ENCODE measurements at regions not wholly inside any gene's neighbourhood (a gene's known extent, or its start where the extent isn't known, plus 50 kb on each side); places are given as distances from the start of the nearest gene placed in this dataset.
"Not testable (repeated sequence)": the region's sequence is repeated elsewhere in the genome, so short reads cannot be mapped to it uniquely, and the experiment has no call there.

GRCh38 chr11:106497321-106497720, 419.9 kb downstream of the AASDHPPT start:
- DNase-seq, result no peak

GRCh38 chr11:106497822-106498221, 420.4 kb downstream of the AASDHPPT start:
- DNase-seq, result no peak

GRCh38 chr11:106503901-106504300, 426.4 kb downstream of the AASDHPPT start:
- DNase-seq, result peak; percentile 22

- no peak for DNase-seq
Observed at GRCh38 chr11:106507645-106508306, 430.3 kb downstream of the AASDHPPT start.

- no peak for DNase-seq
Observed at GRCh38 chr11:106514706-106515105, 437.2 kb downstream of the AASDHPPT start.

GRCh38 chr11:106517426-106517825, 440.0 kb downstream of the AASDHPPT start:
- no peak for DNase-seq

GRCh38 chr11:106520146-106520912, 442.9 kb downstream of the AASDHPPT start:
- no peak for DNase-seq

GRCh38 chr11:106520920-106521319, 443.5 kb downstream of the AASDHPPT start:
- no peak for DNase-seq

GRCh38 chr11:106523171-106523570, 445.7 kb downstream of the AASDHPPT start:
- no peak for DNase-seq

GRCh38 chr11:106523921-106524320, 446.5 kb downstream of the AASDHPPT start:
- no peak for DNase-seq

GRCh38 chr11:106524436-106524835, 447.0 kb downstream of the AASDHPPT start:
- DNase-seq, result no peak

- not testable (repeated sequence) for DNase-seq
Observed at GRCh38 chr11:106531648-106532047, 454.2 kb downstream of the AASDHPPT start.

GRCh38 chr11:106533046-106533445, 455.6 kb downstream of the AASDHPPT start:
- DNase-seq, result no peak

GRCh38 chr11:106540001-106540400, 462.5 kb downstream of the AASDHPPT start:
- DNase-seq, result no peak

GRCh38 chr11:106548406-106548805, 469.9 kb downstream of the GUCY1A2 start:
- DNase-seq, result no peak

GRCh38 chr11:106551744-106552673, 466.3 kb downstream of the GUCY1A2 start:
- DNase-seq, result no peak

- no peak for DNase-seq
Observed at GRCh38 chr11:106552694-106553203, 465.5 kb downstream of the GUCY1A2 start.

- no peak for DNase-seq
Observed at GRCh38 chr11:106553304-106553703, 465.0 kb downstream of the GUCY1A2 start.

GRCh38 chr11:106555566-106556250, 462.6 kb downstream of the GUCY1A2 start:
- not testable (repeated sequence) for DNase-seq

GRCh38 chr11:106565326-106565725, 452.9 kb downstream of the GUCY1A2 start:
- no peak for DNase-seq

GRCh38 chr11:106568632-106569031, 449.6 kb downstream of the GUCY1A2 start:
- no peak for DNase-seq

Data from renal pelvis (tissue), 1 donor.